Kidney (tissue), 13 donors: ENCODE measurements at regions not wholly inside any gene's neighbourhood (a gene's known extent, or its start where the extent isn't known, plus 50 kb on each side); places are given as distances from the start of the nearest gene placed in this dataset.
A peak's percentile ranks its signal among the peaks of the same experiment; 100 is the strongest.

Experiments
- DNase-seq, 5 donors: peaks; one replicate each; pipeline ENCODE4 v3.0.0-alpha.2; 2013 to 2020
- FAIRE-seq: peaks from 2 replicates; lab custom pipeline; 2012; peaks lifted over from hg19 to GRCh38; lab: Jason Lieb, UNC
- H3K27ac ChIP-seq, 2 donors: one replicate each; pipeline ENCODE4 v1.7.0; 2013; ENCODE audit warnings: low read depth in 2 of 2, low read length in 2 of 2, inconsistent platforms in 1 of 2
- H3K27me3 ChIP-seq: one replicate; pipeline ENCODE4 v1.7.1; 2013; ENCODE audit warnings: low read length, inconsistent platforms; ENCODE audit not compliant: control insufficient read depth, insufficient read depth
- H3K36me3 ChIP-seq, 3 donors: one replicate each; pipeline versions ENCODE4 v1.7.0 to v1.7.1; 2013; ENCODE audit warnings: low read length in 3 of 3, control low read depth in 1 of 3, inconsistent platforms in 1 of 3; ENCODE audit not compliant: insufficient read depth in 3 of 3, control insufficient read depth in 2 of 3
- H3K4me1 ChIP-seq, 3 donors: one replicate each; pipeline versions ENCODE4 v1.7.0 to v1.7.1; 2013; ENCODE audit warnings: low read length in 3 of 3, inconsistent platforms in 1 of 3, low read depth in 1 of 3; ENCODE audit not compliant: control insufficient read depth in 2 of 3, insufficient read depth in 2 of 3
- H3K4me3 ChIP-seq, 3 donors: one replicate each; pipeline versions ENCODE4 v1.7.0 to v1.8.1; 2013; ENCODE audit warnings: low read length in 3 of 3, control low read depth in 1 of 3, inconsistent platforms in 1 of 3
- H3K9ac ChIP-seq, 3 donors: one replicate each; pipeline versions ENCODE4 v1.7.0 to v1.7.1; 2013; ENCODE audit warnings: low read length in 3 of 3, control low read depth in 1 of 3, inconsistent platforms in 1 of 3
- H3K9me3 ChIP-seq, 3 donors: one replicate each; pipeline versions ENCODE4 v1.7.0 to v1.7.1; 2013; ENCODE audit warnings: low read length in 3 of 3, control low read depth in 1 of 3, inconsistent platforms in 1 of 3; ENCODE audit not compliant: control insufficient read depth in 2 of 3, insufficient read depth in 1 of 3
- intact Hi-C: fragments of 100-400 bp; cut with DNase I; formaldehyde crosslinking; loops from one replicate; pipeline ENCODE4 v1.11.1; 2022
- TF ChIP-seq, protein P1 (sequence below): IDR thresholded peaks from 3 replicates; pipeline ENCODE4 v1.5.1; 2012; ENCODE audit warnings: mild to moderate bottlenecking, moderate library complexity, borderline replicate concordance; ENCODE audit not compliant: insufficient read depth; ENCODE audit errors: extremely low read depth
- donor health status: control.
- donor health status: control.
- donor health status: control.
- donor health status: control.
- donor health status: control.
- donor health status: DM: yes; HTN: yes; CAD: no.
- donor health status: Normal renal cell carcinoma (clear cell type).

GRCh38 chr4:134122903-134123302 is 78.7 kb downstream of the PABPC4L start:
- no peak overlapping the region for H3K9ac ChIP-seq
- intact Hi-C loops: no loop called here
- FAIRE-seq: no peak

GRCh38 chr4:134117392-134118183 is 84.0 kb downstream of the PABPC4L start:
- no peak for FAIRE-seq
- no peak overlapping the region for H3K27ac ChIP-seq
- TF ChIP-seq, protein P1, sequence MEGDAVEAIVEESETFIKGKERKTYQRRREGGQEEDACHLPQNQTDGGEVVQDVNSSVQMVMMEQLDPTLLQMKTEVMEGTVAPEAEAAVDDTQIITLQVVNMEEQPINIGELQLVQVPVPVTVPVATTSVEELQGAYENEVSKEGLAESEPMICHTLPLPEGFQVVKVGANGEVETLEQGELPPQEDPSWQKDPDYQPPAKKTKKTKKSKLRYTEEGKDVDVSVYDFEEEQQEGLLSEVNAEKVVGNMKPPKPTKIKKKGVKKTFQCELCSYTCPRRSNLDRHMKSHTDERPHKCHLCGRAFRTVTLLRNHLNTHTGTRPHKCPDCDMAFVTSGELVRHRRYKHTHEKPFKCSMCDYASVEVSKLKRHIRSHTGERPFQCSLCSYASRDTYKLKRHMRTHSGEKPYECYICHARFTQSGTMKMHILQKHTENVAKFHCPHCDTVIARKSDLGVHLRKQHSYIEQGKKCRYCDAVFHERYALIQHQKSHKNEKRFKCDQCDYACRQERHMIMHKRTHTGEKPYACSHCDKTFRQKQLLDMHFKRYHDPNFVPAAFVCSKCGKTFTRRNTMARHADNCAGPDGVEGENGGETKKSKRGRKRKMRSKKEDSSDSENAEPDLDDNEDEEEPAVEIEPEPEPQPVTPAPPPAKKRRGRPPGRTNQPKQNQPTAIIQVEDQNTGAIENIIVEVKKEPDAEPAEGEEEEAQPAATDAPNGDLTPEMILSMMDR: no peak
- H3K36me3 ChIP-seq: no peaks in the 10 kb centered on the region
- H3K9me3 ChIP-seq: no peaks in the 10 kb centered on the region
- no peaks in the 10 kb centered on the region for H3K27me3 ChIP-seq
- no peak overlapping the region for H3K9ac ChIP-seq
- no peak overlapping the region for H3K4me3 ChIP-seq
- H3K4me1 ChIP-seq: no peaks in the 10 kb centered on the region
- DNase-seq: peak in 1 of 5 donors; percentile 19
- intact Hi-C loops: no loop called here

More at GRCh38 chr4:134122903-134123302, 78.7 kb downstream of the PABPC4L start:
- Histone ChIP-seq H3K36me3 (no peaks in the 10 kb centered on the region), H3K27ac (no peak overlapping the region), H3K4me1 (no peaks in the 10 kb centered on the region), H3K9me3 (no peaks in the 10 kb centered on the region), H3K27me3 (no peaks in the 10 kb centered on the region), H3K4me3 (no peak overlapping the region)
- TF ChIP-seq, protein P1: no peak
- DNase-seq: no peak

DNA sequence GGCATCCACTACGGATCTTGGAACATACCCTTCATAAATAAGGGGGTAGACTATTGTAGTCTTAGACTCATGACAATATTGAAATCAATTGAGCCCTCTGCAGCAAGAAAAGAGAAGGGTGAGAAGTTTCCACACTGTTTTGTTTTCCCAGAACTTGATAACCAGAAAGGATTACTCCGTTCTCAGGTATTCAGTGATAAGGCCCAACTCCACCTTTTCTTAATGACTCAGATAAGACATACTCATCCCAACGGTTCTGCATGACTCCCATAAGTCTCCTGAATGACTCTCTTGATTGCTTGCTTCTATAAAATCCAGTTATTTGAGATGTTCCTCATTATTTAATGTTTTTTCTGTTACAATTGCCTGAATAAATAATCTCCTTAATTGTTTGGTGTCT is 111.7 kb downstream of the PABPC4L start:
- DNase-seq (no peak), FAIRE-seq (no peak)
- Histone ChIP-seq H3K4me3 (no peak overlapping the region), H3K27ac (no peak overlapping the region), H3K27me3 (no peaks in the 10 kb centered on the region), H3K9ac (no peak overlapping the region), H3K9me3 (no peaks in the 10 kb centered on the region), H3K36me3 (no peaks in the 10 kb centered on the region), H3K4me1 (no peaks in the 10 kb centered on the region)
- TF ChIP-seq, protein P1: no peak
- intact Hi-C loops: no loop called here
